NCI-H2196 (cell line): ENCODE measurements at regions not wholly inside any gene's neighbourhood (a gene's known extent, or its start where the extent isn't known, plus 50 kb on each side); places are given as distances from the start of the nearest gene placed in this dataset.
A peak's percentile ranks its signal among the peaks of the same experiment; 100 is the strongest.

Experiments used
- DNase-seq: peaks from one replicate; lab custom pipeline; 2025; ENCODE audit not compliant: unreplicated experiment; lab: John Stamatoyannopoulos, UW

- no peak for DNase-seq
These were observed 1904.1 kb downstream of the TP53TG3F start for GRCh38 chr16:35363510-35363909.

- DNase-seq: no peak
These were observed 1904.9 kb downstream of the TP53TG3F start for GRCh38 chr16:35364263-35364662.

DNA sequence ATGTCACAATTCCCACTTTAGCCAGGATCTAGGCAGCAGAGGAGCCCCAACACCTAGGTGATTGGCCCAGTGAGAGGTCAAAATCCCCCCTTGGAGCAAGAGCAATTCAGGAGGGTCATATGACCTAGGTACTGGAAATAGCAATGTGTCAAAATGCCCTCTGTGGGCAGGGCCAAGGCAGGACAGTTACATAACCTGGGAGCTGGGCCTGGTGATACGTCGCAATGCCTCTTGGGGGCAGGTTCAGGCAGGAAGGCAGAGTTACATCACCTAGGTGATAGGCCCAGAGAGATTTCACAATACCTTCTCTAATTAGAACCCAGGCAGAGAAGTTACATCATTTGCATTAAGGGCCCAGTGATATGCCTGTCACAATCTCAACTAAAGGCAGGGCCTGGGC, 1906.3 kb downstream of the TP53TG3F start:
- no peak for DNase-seq

- no peak for DNase-seq
These were observed 1911.2 kb downstream of the TP53TG3F start for GRCh38 chr16:35370617-35371016.

DNA sequence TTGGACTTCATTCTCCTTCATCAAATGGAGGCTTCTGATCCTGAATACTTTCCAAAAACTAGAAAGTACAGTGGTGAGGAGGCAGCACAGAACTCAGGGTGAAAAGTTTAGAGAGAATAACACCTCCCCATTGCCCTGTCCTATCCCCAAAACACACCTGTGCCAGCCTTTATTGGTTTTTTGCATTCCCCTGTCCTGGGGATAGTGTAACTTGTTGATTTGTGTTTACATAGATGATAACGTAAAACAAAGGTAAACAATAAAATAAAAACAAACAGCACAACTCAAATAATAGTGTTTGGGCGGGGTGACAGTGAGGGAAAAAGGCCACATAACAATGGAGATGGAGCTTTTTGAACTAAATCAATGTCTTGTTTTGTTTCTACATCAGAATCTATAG, 1917.7 kb downstream of the TP53TG3F start:
- no peak for DNase-seq

GRCh38 chr16:35386619-35387018, 1927.2 kb downstream of the TP53TG3F start:
- no peak for DNase-seq

DNA sequence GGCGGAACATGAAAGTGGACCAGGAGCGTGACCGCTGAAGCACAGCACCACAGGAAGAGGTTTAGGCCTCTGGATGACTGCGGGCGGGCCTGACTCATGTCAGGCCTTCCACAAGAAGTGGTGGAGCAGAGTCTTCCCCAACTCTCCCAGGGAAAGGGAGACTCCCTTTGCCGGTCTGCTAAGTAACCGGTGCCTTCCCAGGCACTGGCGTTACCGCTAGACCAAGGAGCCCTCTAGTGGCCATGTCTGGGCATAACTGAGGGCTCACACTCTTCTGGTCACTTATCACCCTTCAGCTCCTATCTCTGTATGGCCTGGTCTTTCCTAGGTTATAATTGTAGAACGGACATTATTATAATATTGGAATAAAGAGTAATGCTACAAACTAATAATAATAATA, 1931.9 kb downstream of the TP53TG3F start:
- DNase-seq: peak; percentile 24

DNA sequence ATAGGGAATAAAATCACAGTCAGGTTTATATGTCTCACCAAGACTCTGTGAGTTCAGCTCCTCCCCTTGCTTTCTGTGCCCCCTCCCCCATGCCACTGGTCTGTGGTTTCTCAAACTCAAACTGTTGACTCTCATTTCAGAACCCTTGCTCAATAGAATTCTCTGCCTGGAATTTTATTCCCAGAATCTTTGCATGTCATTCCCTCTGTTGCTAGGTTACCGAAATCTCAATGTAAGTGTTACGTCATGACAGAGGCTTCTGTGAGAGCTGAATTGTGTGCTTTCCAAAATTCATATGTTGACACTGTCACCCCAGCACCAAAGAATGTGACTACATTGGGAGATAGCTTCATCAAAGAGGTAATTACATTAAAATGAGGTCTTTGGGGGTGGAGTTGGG, 1938.8 kb downstream of the TP53TG3F start:
- DNase-seq: no peak

- no peak for DNase-seq
These were observed 1939.7 kb downstream of the TP53TG3F start for GRCh38 chr16:35399133-35399532.

GRCh38 chr16:35404273-35404672, 1944.9 kb downstream of the TP53TG3F start:
- DNase-seq: no peak

DNA sequence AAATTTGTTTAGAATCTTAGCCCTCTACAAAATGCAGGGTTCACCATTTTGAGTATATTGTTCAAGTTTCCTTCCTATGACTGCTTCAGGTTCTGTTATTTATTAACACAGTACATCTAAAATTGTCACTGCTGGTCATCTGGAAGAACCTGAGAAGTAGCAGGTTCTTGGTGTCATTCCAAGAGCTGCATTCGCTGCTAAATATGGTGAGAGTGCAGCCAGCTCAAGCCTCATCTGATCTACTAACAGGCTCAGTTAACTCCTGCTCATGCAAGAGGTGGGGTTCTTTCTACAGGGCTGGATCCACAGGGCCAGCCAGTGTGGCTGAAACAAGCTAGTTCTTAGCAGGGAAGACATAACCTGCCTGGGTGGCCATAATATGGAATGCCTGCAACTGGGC, 1946.1 kb downstream of the TP53TG3F start:
- DNase-seq: no peak

GRCh38 chr16:35409503-35409902, 1950.1 kb downstream of the TP53TG3F start:
- no peak for DNase-seq

DNA sequence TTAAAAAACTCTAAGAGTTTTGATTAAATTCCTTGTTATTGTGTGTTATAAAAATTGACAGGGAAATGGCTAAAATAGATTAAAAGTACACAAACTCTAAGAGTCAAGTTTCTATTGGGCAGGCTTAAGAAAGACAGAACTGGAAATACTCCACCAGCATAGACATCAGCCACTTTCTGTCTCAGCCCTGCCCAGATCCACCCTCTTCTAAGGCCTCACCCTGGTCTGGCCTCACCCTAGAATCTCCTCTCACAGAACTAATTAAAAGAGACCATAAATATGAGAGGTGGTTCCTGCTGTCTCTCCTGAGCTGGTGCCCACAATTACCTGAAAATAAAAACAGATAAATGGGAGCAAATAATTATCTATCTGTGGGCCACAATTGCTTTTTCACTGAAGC, 1951.0 kb downstream of the TP53TG3F start:
- DNase-seq: no peak

- DNase-seq: no peak
These were observed 1951.7 kb downstream of the TP53TG3F start for GRCh38 chr16:35411156-35411555.

- DNase-seq: no peak
These were observed 1954.7 kb downstream of the TP53TG3F start for GRCh38 chr16:35414139-35414538.

DNA sequence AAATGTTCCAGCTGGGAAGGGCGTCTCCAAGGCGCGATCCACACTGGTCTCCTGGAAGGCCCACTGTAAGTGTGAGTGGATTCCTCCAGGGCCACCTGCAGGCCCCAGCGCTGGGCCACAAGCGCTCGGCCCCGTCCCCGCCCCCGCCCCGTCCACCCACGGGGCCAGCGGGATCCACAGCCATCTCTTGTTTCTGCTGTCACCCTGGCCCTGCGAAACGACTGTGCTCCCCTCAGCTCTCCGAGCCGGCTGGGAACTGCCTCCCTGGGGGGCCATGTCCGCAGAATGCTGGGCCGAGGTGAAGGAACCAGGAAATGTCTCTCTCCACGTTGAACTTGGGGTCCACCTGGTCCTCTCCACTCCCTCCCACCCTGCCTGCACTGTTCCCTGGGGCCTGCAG, 1955.2 kb downstream of the TP53TG3F start:
- no peak for DNase-seq

DNA sequence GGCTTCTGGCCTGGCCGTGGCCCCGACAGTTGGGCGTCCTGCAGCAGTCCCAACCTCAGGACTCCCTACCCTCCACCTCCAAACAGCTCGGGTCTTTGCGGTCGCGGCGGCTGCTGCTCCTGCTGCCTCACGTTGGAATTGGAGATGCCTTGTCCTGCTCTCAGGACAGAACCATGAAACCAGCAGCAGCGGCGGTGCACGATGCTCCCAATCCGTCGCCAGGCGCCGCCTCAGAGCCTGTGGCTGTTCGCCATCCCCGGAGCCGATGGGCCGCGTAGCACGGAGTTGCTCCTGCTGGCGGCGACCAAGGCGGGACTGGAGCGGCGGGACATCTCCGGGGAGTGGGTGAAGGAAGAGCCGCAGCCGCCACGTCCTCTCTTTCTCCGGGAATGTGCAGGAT, 1965.9 kb downstream of the TP53TG3F start:
- no peak for DNase-seq

DNA sequence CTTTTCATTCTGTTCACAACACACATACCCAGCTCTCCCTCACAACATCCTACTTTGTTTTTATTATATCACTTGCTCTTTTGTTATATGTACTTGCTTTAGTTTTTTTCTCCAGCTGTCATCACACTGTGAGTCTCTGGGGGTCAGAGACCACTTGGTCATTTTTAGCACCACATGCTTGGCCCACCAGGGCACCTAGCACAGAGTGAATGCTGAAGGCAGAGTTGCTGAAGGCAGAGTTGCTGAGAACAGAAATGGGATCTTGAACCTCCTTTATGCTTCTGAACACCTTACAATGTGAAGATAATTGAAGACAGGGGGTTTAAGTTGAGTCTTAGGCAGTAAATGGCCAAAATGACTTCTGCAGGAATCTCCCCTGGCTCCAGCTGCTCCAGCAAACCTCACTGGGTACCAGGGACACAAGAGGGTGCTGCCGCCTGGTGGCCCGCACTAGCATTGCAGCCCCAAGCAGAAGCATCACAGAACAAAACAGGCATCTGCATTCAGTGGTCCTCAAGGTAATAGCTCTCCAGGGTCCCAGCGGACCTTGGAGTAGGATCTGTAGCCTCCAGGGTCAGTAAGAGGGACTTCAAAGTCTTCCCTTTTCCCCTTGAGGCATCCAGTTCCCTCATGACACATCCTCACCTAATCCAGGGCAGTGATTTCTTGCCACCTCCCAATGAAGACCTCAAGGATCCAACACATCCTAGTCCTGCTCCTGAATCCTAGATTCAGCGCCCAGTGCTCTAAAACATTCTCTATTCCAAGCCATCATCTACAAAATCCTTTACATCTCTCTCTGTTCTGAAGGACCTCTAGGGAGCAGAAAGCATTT, 1972.6 kb downstream of the TP53TG3F start:
- no peak for DNase-seq

GRCh38 chr16:35440875-35441274, 1981.5 kb downstream of the TP53TG3F start:
- DNase-seq: no peak

- no peak for DNase-seq
These were observed 1987.7 kb downstream of the TP53TG3F start for GRCh38 chr16:35447010-35447558.

GRCh38 chr16:35449663-35450062, 1990.3 kb downstream of the TP53TG3F start:
- no peak for DNase-seq

DNA sequence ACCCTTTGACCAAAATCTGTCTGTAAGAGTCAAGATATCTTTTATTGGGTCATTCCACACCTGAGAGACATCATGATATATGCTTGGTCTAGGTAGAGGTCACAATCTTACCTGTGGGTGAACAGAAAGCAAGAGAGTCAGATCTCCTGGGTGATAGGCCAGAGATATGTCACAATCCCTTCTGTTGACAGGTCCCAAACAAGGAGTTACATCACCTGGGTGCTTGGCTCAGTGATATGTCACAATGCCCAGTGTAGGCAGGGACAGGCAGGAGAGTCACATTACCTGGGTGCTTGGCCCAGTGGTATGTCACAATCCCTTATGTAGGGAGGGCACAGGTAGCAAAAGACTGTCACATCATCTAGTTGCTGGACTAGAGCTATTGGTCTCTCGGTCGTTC, 1991.2 kb downstream of the TP53TG3F start:
- DNase-seq: no peak

DNA sequence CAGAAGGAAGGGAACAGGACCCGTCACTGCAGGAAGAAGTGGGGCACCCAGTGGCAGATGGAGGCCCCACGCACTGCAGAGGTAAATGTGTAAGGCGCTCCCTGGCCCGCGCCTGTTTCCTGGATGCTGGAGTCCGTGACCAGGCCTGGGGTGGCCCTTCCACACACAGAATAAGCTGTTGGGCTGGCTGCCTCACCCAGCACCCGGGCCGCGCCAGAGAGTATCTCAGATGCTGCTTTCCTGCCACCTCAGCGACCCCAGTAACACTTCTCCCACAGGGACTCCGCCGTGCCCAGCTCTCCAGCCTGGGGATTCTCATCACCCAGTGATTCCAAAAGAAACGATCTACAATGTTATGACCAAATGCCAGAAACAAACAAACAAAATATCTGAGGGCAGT, 1993.1 kb downstream of the TP53TG3F start:
- DNase-seq: no peak
